ENCODE measurements at regions not wholly inside any gene's neighbourhood (a gene's known extent, or its start where the extent isn't known, plus 50 kb on each side); places are given as distances from the start of the nearest gene placed in this dataset.

DNA sequence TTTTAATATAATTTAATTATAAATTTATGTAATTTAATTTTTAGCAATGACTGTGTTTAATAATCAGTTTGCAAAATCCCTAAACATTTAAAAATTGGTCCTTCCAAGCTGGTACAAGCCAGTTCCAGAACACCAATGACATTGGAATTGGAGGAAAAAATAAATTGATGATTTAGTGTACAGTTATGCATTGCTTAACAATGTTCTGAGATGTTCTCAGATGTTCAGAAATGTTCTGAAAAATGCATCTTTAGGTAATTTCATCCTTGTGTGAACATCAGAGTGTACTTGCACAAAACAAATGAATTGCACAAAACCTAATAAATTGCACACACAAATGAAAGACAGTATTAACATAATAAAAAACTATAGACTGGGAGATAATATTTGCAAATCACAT, 95.2 kb downstream of the TRIB2 start:
- Histone ChIP-seq H3K27me3 (ENCODE audit: control insufficient read depth, insufficient read depth, low read length) (no peaks in the 10 kb centered on the region), H3K27ac (ENCODE audit: low read depth, low read length) (no peak overlapping the region), H3K4me3 (ENCODE audit: low read depth, low read length) (no peak overlapping the region), H3K36me3 (ENCODE audit: control insufficient read depth, insufficient read depth, low read length) (no peaks in the 10 kb centered on the region), H3K4me1 (ENCODE audit: control insufficient read depth, insufficient read depth, low read length) (no peaks in the 10 kb centered on the region), H3K9me3 (ENCODE audit: control insufficient read depth, insufficient read depth, low read length) (no peaks in the 10 kb centered on the region)
- DNase-seq (ENCODE audit: low read depth in 4 of 6, low spot score in 6 of 6): no peak

DNA sequence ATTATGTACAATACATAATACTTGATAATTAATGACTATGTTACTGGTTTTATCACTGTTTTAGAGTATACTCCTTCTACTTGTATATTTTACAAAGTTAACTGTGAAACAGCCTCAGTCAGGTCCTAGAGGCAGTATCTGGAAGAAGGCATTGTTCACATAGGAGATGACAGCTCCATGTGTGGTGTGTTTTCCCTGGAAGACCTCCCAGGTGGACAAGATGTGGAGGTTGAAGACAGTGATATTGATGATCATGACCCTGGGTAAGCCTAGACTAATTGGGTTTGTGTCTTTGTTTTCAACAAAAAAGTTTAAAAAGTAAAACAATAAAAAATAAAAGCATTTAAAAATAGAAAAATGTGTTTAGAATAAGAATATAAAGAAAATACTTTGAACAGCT, 96.4 kb downstream of the TRIB2 start:
- H3K4me1 ChIP-seq (ENCODE audit: control insufficient read depth, insufficient read depth, low read length): no peaks in the 10 kb centered on the region
- no peak overlapping the region for H3K4me3 ChIP-seq (ENCODE audit: low read depth, low read length)
- no peaks in the 10 kb centered on the region for H3K27me3 ChIP-seq (ENCODE audit: control insufficient read depth, insufficient read depth, low read length)
- no peaks in the 10 kb centered on the region for H3K36me3 ChIP-seq (ENCODE audit: control insufficient read depth, insufficient read depth, low read length)
- no peak overlapping the region for H3K27ac ChIP-seq (ENCODE audit: low read depth, low read length)
- no peaks in the 10 kb centered on the region for H3K9me3 ChIP-seq (ENCODE audit: control insufficient read depth, insufficient read depth, low read length)
- DNase-seq (ENCODE audit: low read depth in 4 of 6, low spot score in 6 of 6): no peak

DNA sequence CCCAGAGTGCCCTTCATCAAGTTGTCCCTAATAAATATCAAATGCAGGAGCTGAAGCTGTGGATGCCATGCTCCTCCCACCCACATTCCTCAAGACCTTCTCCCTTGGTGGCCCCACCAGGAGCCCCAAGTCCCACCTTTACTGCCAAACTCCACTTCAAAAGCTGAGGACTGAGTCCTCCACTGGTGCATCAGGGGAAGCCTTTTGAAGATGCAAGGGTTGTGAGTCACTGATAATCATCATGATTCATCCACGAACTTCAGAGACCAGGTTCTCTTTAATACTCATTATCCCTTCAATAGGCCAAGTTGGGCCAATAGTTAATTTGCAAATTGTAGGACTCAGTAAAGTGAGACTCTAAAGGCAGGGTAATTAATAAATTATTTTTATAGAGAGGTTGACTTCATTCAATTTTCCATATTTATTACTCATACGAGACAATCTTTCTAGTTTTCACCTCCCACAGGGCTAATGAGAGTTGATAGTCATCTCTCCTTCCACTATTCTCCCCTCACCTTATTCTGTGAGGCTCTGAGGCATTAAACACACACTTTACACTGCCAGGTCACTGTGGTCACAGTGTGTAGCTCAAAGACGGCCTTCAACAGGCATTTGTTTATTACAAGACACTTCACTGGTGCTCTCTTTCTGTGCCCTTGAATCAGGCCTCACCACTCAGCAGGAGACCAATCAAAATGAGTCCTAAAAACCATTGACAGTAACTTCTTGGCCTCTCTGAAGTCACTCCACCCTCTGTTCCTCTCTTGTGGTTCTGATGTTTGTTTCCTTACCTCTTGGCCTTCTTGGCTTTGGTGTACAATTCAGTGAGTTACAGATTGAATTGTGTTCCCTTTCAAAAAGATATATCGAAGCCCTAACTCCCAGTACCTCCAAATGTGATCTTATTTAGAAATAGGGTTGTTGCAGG, 99.9 kb downstream of the TRIB2 start:
- Histone ChIP-seq H3K27me3 (ENCODE audit: control insufficient read depth, insufficient read depth, low read length) (no peaks in the 10 kb centered on the region), H3K9me3 (ENCODE audit: control insufficient read depth, insufficient read depth, low read length) (no peaks in the 10 kb centered on the region), H3K36me3 (ENCODE audit: control insufficient read depth, insufficient read depth, low read length) (no peaks in the 10 kb centered on the region), H3K4me1 (ENCODE audit: control insufficient read depth, insufficient read depth, low read length) (no peaks in the 10 kb centered on the region), H3K4me3 (ENCODE audit: low read depth, low read length) (no peak overlapping the region), H3K27ac (ENCODE audit: low read depth, low read length) (no peak overlapping the region)
- no peak for DNase-seq (ENCODE audit: low read depth in 4 of 6, low spot score in 6 of 6)
- 96% methylated on average over 2 of the region's 4 CpGs for WGBS (ENCODE audit: insufficient coverage)

DNA sequence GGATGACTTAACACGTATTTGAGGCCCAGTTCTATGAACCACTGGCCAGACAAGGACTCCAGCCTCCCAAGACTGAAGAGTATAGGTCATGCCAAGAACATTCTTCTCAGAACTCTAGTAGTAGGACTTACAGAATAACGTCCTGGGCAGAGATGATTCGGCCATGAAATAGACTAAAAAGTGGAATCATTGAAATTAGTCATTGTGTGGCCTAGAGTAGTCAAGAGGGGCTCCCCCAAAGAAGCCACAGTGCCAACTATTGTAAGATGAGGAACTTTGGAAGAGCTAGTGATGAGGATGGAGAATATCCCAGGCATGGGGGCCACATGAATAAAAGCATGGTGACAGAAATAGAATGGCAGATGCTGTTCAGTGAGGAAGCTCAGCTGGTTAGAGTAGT, 101.1 kb downstream of the TRIB2 start:
- 89% methylated on average over 2 of the region's 3 CpGs for WGBS (ENCODE audit: insufficient coverage)
- H3K27me3 ChIP-seq (ENCODE audit: control insufficient read depth, insufficient read depth, low read length): no peaks in the 10 kb centered on the region
- H3K4me3 ChIP-seq (ENCODE audit: low read depth, low read length): no peak overlapping the region
- H3K4me1 ChIP-seq (ENCODE audit: control insufficient read depth, insufficient read depth, low read length): no peaks in the 10 kb centered on the region
- no peak overlapping the region for H3K27ac ChIP-seq (ENCODE audit: low read depth, low read length)
- no peaks in the 10 kb centered on the region for H3K36me3 ChIP-seq (ENCODE audit: control insufficient read depth, insufficient read depth, low read length)
- H3K9me3 ChIP-seq (ENCODE audit: control insufficient read depth, insufficient read depth, low read length): no peaks in the 10 kb centered on the region
- no peak for DNase-seq (ENCODE audit: low read depth in 4 of 6, low spot score in 6 of 6)

DNA sequence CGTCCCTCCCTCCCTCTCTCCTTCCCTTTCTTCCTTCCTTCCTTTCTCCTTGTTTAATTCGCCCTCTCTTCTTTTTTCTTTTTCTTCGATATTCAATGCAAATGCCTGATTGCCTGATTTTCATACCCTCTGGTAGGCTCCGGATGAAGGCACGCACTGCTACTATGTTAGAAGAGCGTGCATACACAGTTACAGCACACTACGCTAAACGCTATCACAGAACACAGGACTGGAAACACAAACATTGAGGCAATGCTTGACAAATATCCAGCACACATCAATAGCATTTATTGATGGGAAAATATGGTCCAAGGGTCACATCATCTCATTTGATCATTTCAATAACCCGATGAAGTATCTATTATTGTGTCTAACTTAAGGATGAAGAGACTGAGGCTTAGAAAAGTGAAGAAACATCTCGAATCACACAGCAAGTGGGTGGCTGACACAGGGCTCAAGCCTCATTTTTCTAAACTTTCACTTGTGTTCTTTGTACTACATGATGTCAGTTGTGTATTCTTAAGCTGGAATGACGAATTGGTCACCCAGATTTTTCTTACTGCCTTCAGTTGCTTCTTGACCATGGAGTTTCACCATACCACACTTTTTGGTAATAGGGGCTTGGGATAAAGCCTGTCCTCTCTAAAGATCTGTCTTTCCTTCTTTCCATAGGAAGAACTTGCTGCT, 101.8 kb downstream of the TRIB2 start:
- DNase-seq (ENCODE audit: low read depth in 4 of 6, low spot score in 6 of 6): no peak
- no peaks in the 10 kb centered on the region for H3K36me3 ChIP-seq (ENCODE audit: control insufficient read depth, insufficient read depth, low read length)
- H3K4me3 ChIP-seq (ENCODE audit: low read depth, low read length): no peak overlapping the region
- no peaks in the 10 kb centered on the region for H3K27me3 ChIP-seq (ENCODE audit: control insufficient read depth, insufficient read depth, low read length)
- WGBS (ENCODE audit: insufficient coverage): 94% methylated on average over 7 of the region's 11 CpGs
- H3K4me1 ChIP-seq (ENCODE audit: control insufficient read depth, insufficient read depth, low read length): peaks cover under 1% of the 10 kb centered on the region
- H3K27ac ChIP-seq (ENCODE audit: low read depth, low read length): no peak overlapping the region
- no peaks in the 10 kb centered on the region for H3K9me3 ChIP-seq (ENCODE audit: control insufficient read depth, insufficient read depth, low read length)

DNA sequence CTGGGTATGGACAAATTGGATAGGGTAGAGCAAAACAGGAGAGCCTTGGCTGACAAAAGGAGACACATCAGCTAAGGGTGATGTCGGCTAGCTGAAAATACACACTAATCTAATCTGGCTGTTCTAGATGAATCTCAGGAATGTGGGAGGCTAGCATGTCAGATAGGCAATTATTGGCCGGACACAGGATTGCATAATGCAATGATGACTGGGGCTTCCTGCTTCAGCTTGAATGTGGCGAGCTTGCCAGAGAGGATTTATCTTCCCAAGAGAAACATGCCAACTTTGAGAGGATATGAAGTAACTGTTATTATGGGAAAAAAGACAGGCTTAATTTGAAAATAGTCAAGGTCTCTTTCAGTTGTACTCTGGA, 102.4 kb downstream of the TRIB2 start:
- peaks cover 6% of the 10 kb centered on the region for H3K4me1 ChIP-seq (ENCODE audit: control insufficient read depth, insufficient read depth, low read length)
- H3K27me3 ChIP-seq (ENCODE audit: control insufficient read depth, insufficient read depth, low read length): no peaks in the 10 kb centered on the region
- H3K27ac ChIP-seq (ENCODE audit: low read depth, low read length): no peak overlapping the region
- 86% methylated on average over 3 of the region's 3 CpGs for WGBS (ENCODE audit: insufficient coverage)
- peak in 1 of 6 donors; percentile 38 for DNase-seq (ENCODE audit: low read depth in 4 of 6, low spot score in 6 of 6)
- H3K36me3 ChIP-seq (ENCODE audit: control insufficient read depth, insufficient read depth, low read length): no peaks in the 10 kb centered on the region
- H3K4me3 ChIP-seq (ENCODE audit: low read depth, low read length): no peak overlapping the region
- no peaks in the 10 kb centered on the region for H3K9me3 ChIP-seq (ENCODE audit: control insufficient read depth, insufficient read depth, low read length)

DNA sequence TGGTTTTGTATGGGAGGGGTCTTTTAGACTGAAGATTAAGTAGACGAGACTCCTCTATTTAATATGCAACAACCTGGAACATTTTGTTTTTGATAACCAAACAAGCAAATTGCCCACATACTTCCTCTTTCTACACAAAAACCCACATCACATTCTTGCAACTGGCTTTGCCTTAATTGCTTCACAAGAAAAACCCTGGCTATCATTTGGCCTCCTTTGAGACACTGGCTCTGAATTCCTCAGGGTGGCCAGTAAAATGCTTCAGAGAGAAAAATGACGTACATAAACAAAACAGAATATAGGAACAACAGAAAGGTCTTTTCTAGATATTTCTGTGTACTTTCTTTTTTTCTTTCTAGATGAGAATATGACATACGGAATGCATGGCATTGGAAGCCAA, 103.0 kb downstream of the TRIB2 start:
- Histone ChIP-seq H3K36me3 (ENCODE audit: control insufficient read depth, insufficient read depth, low read length) (no peaks in the 10 kb centered on the region), H3K27ac (ENCODE audit: low read depth, low read length) (no peak overlapping the region), H3K9me3 (ENCODE audit: control insufficient read depth, insufficient read depth, low read length) (no peaks in the 10 kb centered on the region), H3K4me1 (ENCODE audit: control insufficient read depth, insufficient read depth, low read length) (peaks cover 11% of the 10 kb centered on the region), H3K4me3 (ENCODE audit: low read depth, low read length) (no peak overlapping the region), H3K27me3 (ENCODE audit: control insufficient read depth, insufficient read depth, low read length) (no peaks in the 10 kb centered on the region)
- WGBS (ENCODE audit: insufficient coverage): no CpG with 5 or more reads among the region's 3 CpGs
- no peak for DNase-seq (ENCODE audit: low read depth in 4 of 6, low spot score in 6 of 6)

DNA sequence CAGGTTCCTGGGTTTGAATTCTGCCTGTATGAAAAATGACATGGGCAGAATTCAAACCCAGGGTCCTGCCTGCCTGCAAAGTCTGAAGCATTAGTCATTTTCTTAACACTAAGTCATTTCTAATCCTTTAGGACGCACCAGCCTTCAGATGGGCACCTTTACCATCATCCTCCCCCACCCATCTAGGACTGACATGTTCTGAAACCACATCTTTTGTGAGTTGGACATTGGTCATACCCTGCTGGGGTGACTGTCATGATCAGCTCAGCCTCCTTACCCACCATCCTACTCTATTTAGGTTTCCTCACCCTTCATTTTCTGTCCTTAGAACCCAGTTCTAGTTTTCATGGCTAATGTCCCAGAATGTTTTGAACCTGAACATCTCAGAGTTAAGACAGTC, 104.9 kb downstream of the TRIB2 start:
- Histone ChIP-seq H3K27ac (ENCODE audit: low read depth, low read length) (no peak overlapping the region), H3K9me3 (ENCODE audit: control insufficient read depth, insufficient read depth, low read length) (no peaks in the 10 kb centered on the region), H3K27me3 (ENCODE audit: control insufficient read depth, insufficient read depth, low read length) (no peaks in the 10 kb centered on the region), H3K36me3 (ENCODE audit: control insufficient read depth, insufficient read depth, low read length) (no peaks in the 10 kb centered on the region), H3K4me3 (ENCODE audit: low read depth, low read length) (no peak overlapping the region), H3K4me1 (ENCODE audit: control insufficient read depth, insufficient read depth, low read length) (peaks cover 16% of the 10 kb centered on the region)
- DNase-seq (ENCODE audit: low read depth in 4 of 6, low spot score in 6 of 6): no peak
- 100% methylated on average over 1 of the region's 1 CpG for WGBS (ENCODE audit: insufficient coverage)

DNA sequence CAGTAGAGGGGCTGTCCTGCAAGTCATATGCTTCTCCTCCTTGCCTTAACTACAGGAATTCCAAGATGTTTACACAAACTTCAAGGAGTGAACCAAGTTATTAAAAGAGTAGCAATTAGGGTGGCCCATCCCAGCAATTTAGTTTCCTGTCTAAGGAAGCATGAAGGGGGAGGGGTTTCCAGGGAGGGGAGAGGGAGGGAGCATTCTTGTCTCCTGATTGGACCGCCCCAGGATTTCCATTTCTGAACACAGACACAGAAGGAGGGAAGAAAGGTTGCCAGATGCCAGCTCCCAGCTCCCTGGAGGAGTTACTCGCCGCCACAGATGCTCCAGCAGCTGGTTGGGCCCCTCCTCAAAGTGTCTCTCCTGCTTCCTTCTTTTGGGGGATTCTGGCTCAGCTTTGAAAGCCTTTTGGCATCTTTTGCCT, 107.6 kb downstream of the TRIB2 start:
- peak in 1 of 6 donors; percentile 78 for DNase-seq (ENCODE audit: low read depth in 4 of 6, low spot score in 6 of 6)
- H3K9me3 ChIP-seq (ENCODE audit: control insufficient read depth, insufficient read depth, low read length): no peaks in the 10 kb centered on the region
- H3K27me3 ChIP-seq (ENCODE audit: control insufficient read depth, insufficient read depth, low read length): no peaks in the 10 kb centered on the region
- 38% methylated on average over 2 of the region's 3 CpGs for WGBS (ENCODE audit: insufficient coverage)
- peaks cover 16% of the 10 kb centered on the region for H3K4me1 ChIP-seq (ENCODE audit: control insufficient read depth, insufficient read depth, low read length)
- no peak overlapping the region for H3K27ac ChIP-seq (ENCODE audit: low read depth, low read length)
- H3K4me3 ChIP-seq (ENCODE audit: low read depth, low read length): no peak overlapping the region
- H3K36me3 ChIP-seq (ENCODE audit: control insufficient read depth, insufficient read depth, low read length): no peaks in the 10 kb centered on the region

Data from spinal cord (tissue), 9 donors.